ENCODE measurements at regions not wholly inside any gene's neighbourhood (a gene's known extent, or its start where the extent isn't known, plus 50 kb on each side); places are given as distances from the start of the nearest gene placed in this dataset.
"Not testable (repeated sequence)": the region's sequence is repeated elsewhere in the genome, so short reads cannot be mapped to it uniquely, and the experiment has no call there.

DNA sequence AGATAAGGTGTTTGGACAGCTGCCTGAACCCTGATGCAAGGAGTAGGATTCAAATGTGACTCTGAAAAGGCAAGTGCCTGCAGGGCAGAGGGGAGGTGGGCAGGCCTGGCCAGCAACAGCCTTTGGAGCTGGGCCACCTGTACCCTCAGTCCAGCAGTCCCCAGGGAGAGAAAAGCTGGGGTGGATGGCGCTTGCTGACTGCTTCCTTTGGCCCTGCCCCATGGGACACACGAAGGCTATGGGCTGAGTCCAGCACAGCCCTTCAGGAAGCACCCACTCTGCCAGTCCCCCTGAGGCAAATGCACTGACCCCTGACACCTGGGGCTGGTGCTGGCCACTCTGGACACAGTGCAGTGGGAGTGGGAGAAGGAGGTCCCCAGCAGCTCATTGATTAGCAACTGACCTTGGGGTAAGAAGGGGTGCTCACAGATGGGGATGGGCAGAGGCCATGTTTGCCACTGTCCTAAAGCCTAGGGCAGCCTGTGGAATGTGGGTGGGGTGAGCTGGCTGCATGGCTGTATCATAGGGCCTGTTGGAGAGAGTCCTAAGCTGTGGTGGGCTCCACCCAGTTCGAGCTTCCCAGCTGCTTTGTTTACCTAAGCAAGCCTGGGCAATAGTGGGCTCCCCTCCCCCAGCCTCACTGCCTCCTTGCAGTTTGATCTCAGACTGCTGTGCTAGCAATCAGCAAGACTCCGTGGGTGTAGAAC, 290.7 kb downstream of the CCDC74A start:
- H3K4me3 ChIP-seq; H3K27ac ChIP-seq; H3K9me3 ChIP-seq; H3K27me3 ChIP-seq (replicated peaks in 1 of 7); intact Hi-C loops (cut with DNase I; ENCODE audit: low total_unique reads); H3K36me3 ChIP-seq; H3K4me1 ChIP-seq: not testable (repeated sequence)
- DNase-seq, result peak; percentile 47
- WGBS, 5 donors, result 60 to 88% (median 70%) methylated on average over 2 to 4 of the region's 4 CpGs

GRCh38 chr2:131822237-131822721, 294.6 kb downstream of the CCDC74A start:
- H3K9me3 ChIP-seq; H3K27me3 ChIP-seq (replicated peaks in 1 of 7); H3K36me3 ChIP-seq; H3K4me1 ChIP-seq; intact Hi-C loops (cut with DNase I; ENCODE audit: low total_unique reads); H3K27ac ChIP-seq; H3K4me3 ChIP-seq: not testable (repeated sequence)
- DNase-seq, result peak; percentile 61
- peak in 1 of 11 experiments; percentile 12 for TF ChIP-seq CTCF (IDR thresholded peaks at IDR 0.05 in 8 of 11, conservative IDR thresholded peaks at IDR 0.05 in 3 of 11)
- WGBS, 5 donors, result 54 to 83% (median 61%) methylated on average over 2 to 3 of the region's 3 CpGs

DNA sequence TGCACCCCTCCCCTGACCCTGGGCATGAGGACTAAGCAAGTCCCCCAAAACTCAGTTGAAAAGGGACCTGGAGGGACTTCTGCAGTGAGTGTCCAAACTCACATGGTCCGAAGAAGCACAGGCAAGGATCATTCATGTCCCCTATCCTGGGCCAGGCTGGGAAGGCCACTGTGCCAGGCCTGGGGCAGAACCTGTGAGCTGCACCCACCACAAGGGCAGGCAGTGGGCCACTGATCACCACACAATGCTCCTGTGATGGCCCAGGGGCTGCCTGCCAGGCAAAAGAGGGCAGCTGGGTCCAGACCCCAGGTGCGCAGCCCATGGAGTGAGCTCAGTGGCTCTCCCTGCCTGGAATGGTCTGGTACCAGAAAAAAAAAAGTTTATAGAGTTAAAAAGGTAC, 295.4 kb downstream of the CCDC74A start:
- DNase-seq, result peak; percentile 46
- 50 to 93% (median 89%) methylated on average over 2 of the region's 2 CpGs for WGBS, 5 donors
- intact Hi-C loops (cut with DNase I; ENCODE audit: low total_unique reads); H3K27me3 ChIP-seq (replicated peaks in 1 of 7); H3K27ac ChIP-seq; H3K4me3 ChIP-seq; H3K9me3 ChIP-seq; H3K4me1 ChIP-seq; H3K36me3 ChIP-seq: not testable (repeated sequence)

DNA sequence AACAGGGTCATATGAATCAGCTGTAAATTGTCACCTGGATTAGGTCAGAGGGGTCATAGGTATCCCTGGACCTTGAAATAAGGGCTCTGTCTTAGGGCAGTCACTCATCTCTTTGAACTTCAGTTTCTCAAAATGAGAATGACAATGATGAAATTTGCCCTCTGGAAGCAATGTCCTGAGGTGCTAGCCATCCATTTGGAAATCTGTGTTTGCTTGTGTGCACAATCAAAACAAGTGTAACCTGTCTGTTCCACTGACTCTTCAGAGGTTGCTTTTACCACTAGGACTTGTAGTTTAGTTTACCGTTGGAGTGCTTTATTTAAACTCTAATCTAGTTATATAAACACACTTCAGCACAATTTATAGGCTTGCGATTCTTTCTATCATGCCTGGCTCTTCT, 297.3 kb downstream of the CCDC74A start:
- not testable (repeated sequence) for DNase-seq

DNA sequence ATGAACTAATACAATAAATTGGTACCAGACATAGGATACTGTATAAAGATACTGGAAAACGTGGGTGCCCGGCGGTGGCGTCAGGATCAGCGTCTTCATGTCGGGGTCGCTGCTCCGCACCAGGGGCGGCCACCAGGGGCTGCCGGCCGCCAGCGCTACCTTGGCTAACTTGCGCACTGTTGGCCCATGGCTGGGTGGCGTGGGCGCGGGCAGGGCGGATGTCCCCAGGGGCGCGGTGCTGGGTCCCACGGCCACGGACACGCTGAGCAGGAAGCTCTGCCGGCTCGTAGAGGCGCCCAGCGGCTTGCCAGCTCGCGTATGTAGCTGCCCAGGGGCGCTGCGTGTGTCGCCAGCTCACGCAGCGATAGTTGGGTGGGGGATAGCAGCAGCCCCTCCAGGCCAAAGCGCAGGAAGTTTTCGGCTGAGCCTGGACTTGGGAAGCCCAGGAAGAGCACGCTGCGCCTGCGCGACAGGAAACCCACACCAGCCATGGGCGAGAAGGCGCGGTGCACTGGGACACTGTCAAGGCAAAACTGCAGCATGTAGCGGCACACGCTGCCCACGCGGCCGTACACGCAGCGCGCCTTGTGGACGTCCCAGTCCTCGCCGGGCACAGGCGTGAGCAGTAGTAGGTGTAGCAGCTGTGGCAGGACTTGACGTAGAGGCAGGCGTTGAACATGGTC, 299.9 kb downstream of the CCDC74A start:
- no peak for DNase-seq
- Histone ChIP-seq H3K9me3 (peaks cover 0 to 30% (median 6%) of the 10 kb centered on the region in 8 donors), H3K27ac (no peak overlapping the region), H3K27me3 (replicated peaks in 1 of 7) (peaks cover 0 to 31% (median 0%) of the 10 kb centered on the region in 7 donors), H3K36me3 (no peaks in the 10 kb centered on the region), H3K4me3 (no peak overlapping the region), H3K4me1 (no peaks in the 10 kb centered on the region)
- TF ChIP-seq CTCF (IDR thresholded peaks at IDR 0.05 in 8 of 11, conservative IDR thresholded peaks at IDR 0.05 in 3 of 11), result no peak
- WGBS, 5 donors, result 91 to 96% (median 94%) methylated on average over 15 to 56 of the region's 56 CpGs
- intact Hi-C loops (cut with DNase I; ENCODE audit: low total_unique reads), result no loop called here

More for the DNA sequence above, 297.3 kb downstream of the CCDC74A start:
- H3K9me3 ChIP-seq, result peaks cover 0 to 26% (median 6%) of the 10 kb centered on the region in 8 donors
- H3K27me3 ChIP-seq (replicated peaks in 1 of 7); H3K36me3 ChIP-seq; H3K4me1 ChIP-seq; H3K27ac ChIP-seq; H3K4me3 ChIP-seq; intact Hi-C loops (cut with DNase I; ENCODE audit: low total_unique reads): not testable (repeated sequence)
- 33 to 79% (median 64%) methylated on average over 2 of the region's 2 CpGs for WGBS, 5 donors
